ENCODE measurements at regions not wholly inside any gene's neighbourhood (a gene's known extent, or its start where the extent isn't known, plus 50 kb on each side); places are given as distances from the start of the nearest gene placed in this dataset.

DNA sequence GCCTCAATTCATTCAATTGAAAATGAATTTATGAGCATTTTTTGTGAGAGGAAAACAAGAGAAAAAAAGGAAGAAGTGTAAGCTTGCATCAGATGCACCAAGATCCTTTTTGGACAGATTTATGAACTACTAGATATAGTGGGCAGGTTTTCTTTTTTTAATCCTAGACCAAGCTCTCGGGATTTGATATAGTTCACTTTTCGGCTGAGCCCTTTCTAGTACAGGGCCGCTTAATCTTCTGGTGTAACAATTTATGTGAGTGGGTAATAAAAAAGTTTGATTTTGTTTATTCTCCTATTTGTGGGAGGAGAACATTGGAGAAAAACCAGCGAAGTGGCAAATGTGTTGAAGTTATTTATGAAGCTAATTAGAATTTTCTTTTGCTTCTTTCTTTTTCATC, 538.0 kb downstream of the UTRN start:
- no peak overlapping the region for H3K4me3 ChIP-seq (ENCODE audit: low read depth in 2 of 2, low read length in 2 of 2)
- BruUV-seq (replicated peaks): no TSS peak
- no peaks in the 10 kb centered on the region for H3K27me3 ChIP-seq (ENCODE audit: control insufficient read depth, insufficient read depth, low read length)
- ChIA-PET CTCF (no interaction called here), POLR2A (interaction anchor here (0.6 kb wide), 1 partner anchor 12 kb away, joined by 3 read pairs; no protein-coding TSS in a partner anchor)
- H3K9me3 ChIP-seq (ENCODE audit: control insufficient read depth, insufficient read depth, low read depth, low read length): no peaks in the 10 kb centered on the region
- no peak for ATAC-seq
- in situ Hi-C loops (cut with HindIII; ENCODE audit: low pct_unique_long_range_greater_than_20kb, low sequenced_read_pairs) (no loop called here), intact Hi-C loops (cut with micrococcal nuclease; ENCODE audit: unreplicated experiment) (no loop called here)
- no peaks in the 10 kb centered on the region for H3K4me1 ChIP-seq (ENCODE audit: control insufficient read depth, insufficient read depth, low read length)
- no peak overlapping the region for H3K27ac ChIP-seq (ENCODE audit: low read length)
- DNase-seq (ENCODE audit: low read depth, low spot score): no peak
- H3K36me3 ChIP-seq (ENCODE audit: control insufficient read depth, insufficient read depth, low read length): peaks cover 2% of the 10 kb centered on the region; the same call in 1 of the 2 replicates
- TF ChIP-seq TCF7L2 (IDR thresholded peaks at IDR 0.05; ENCODE audit: low read depth, low read length): no peak
- TF ChIP-seq, protein P1, sequence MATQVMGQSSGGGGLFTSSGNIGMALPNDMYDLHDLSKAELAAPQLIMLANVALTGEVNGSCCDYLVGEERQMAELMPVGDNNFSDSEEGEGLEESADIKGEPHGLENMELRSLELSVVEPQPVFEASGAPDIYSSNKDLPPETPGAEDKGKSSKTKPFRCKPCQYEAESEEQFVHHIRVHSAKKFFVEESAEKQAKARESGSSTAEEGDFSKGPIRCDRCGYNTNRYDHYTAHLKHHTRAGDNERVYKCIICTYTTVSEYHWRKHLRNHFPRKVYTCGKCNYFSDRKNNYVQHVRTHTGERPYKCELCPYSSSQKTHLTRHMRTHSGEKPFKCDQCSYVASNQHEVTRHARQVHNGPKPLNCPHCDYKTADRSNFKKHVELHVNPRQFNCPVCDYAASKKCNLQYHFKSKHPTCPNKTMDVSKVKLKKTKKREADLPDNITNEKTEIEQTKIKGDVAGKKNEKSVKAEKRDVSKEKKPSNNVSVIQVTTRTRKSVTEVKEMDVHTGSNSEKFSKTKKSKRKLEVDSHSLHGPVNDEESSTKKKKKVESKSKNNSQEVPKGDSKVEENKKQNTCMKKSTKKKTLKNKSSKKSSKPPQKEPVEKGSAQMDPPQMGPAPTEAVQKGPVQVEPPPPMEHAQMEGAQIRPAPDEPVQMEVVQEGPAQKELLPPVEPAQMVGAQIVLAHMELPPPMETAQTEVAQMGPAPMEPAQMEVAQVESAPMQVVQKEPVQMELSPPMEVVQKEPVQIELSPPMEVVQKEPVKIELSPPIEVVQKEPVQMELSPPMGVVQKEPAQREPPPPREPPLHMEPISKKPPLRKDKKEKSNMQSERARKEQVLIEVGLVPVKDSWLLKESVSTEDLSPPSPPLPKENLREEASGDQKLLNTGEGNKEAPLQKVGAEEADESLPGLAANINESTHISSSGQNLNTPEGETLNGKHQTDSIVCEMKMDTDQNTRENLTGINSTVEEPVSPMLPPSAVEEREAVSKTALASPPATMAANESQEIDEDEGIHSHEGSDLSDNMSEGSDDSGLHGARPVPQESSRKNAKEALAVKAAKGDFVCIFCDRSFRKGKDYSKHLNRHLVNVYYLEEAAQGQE (IDR thresholded peaks at IDR 0.05; ENCODE audit: insufficient read depth in 1 of 2, low read depth in 2 of 2, low read length in 1 of 2): no peak
- no peak for TF ChIP-seq SIN3A (IDR thresholded peaks at IDR 0.05; ENCODE audit: borderline replicate concordance, insufficient read depth, low read depth, low read length)
- no peak for TF ChIP-seq POLR2AphosphoS5 (IDR thresholded peaks at IDR 0.05; ENCODE audit: low read depth, low read length)
- TF ChIP-seq, protein P2, sequence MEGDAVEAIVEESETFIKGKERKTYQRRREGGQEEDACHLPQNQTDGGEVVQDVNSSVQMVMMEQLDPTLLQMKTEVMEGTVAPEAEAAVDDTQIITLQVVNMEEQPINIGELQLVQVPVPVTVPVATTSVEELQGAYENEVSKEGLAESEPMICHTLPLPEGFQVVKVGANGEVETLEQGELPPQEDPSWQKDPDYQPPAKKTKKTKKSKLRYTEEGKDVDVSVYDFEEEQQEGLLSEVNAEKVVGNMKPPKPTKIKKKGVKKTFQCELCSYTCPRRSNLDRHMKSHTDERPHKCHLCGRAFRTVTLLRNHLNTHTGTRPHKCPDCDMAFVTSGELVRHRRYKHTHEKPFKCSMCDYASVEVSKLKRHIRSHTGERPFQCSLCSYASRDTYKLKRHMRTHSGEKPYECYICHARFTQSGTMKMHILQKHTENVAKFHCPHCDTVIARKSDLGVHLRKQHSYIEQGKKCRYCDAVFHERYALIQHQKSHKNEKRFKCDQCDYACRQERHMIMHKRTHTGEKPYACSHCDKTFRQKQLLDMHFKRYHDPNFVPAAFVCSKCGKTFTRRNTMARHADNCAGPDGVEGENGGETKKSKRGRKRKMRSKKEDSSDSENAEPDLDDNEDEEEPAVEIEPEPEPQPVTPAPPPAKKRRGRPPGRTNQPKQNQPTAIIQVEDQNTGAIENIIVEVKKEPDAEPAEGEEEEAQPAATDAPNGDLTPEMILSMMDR (IDR thresholded peaks at IDR 0.05): no peak

DNA sequence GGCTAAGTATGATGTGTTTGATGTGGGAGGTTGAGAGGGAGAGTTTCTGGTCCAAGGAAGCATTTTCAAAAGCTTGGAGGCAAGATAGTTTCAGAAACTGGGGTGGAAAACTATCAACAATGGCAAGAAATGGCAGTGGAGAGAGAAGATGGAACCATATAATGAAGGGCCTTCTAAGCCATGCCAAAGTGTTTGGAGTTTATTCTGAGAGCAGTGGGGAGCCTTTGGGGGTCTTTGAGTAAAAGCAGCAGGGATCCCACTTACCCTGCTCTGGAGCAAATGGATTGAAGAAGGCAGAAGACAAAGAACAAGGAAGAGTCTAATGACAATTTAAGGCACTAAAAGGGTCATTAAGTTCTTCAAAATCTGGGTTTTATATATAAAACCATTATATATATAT, 538.9 kb downstream of the UTRN start:
- POLR2A ChIA-PET: no interaction called here
- CTCF ChIA-PET: no interaction called here
- no peak overlapping the region for H3K27ac ChIP-seq (ENCODE audit: low read length)

More for the DNA sequence above, 538.9 kb downstream of the UTRN start:
- Histone ChIP-seq H3K9me3 (ENCODE audit: control insufficient read depth, insufficient read depth, low read depth, low read length) (no peaks in the 10 kb centered on the region), H3K4me1 (ENCODE audit: control insufficient read depth, insufficient read depth, low read length) (no peaks in the 10 kb centered on the region), H3K4me3 (ENCODE audit: low read depth in 2 of 2, low read length in 2 of 2) (no peak overlapping the region), H3K27me3 (ENCODE audit: control insufficient read depth, insufficient read depth, low read length) (no peaks in the 10 kb centered on the region), H3K36me3 (ENCODE audit: control insufficient read depth, insufficient read depth, low read length) (peaks cover 2% of the 10 kb centered on the region; the same call in 1 of the 2 replicates)
- intact Hi-C loops (cut with micrococcal nuclease; ENCODE audit: unreplicated experiment): no loop called here
- in situ Hi-C loops (cut with HindIII; ENCODE audit: low pct_unique_long_range_greater_than_20kb, low sequenced_read_pairs): no loop called here
- DNase-seq (ENCODE audit: low read depth, low spot score) (no peak), ATAC-seq (no peak)
- BruUV-seq (replicated peaks): no TSS peak
- TF ChIP-seq POLR2AphosphoS5 (IDR thresholded peaks at IDR 0.05; ENCODE audit: low read depth, low read length) (no peak), TCF7L2 (IDR thresholded peaks at IDR 0.05; ENCODE audit: low read depth, low read length) (no peak), SIN3A (IDR thresholded peaks at IDR 0.05; ENCODE audit: borderline replicate concordance, insufficient read depth, low read depth, low read length) (no peak)
- TF ChIP-seq, protein P2 (IDR thresholded peaks at IDR 0.05): no peak
- TF ChIP-seq, protein P1 (IDR thresholded peaks at IDR 0.05; ENCODE audit: insufficient read depth in 1 of 2, low read depth in 2 of 2, low read length in 1 of 2): no peak
